ENCODE measurements at regions not wholly inside any gene's neighbourhood (a gene's known extent, or its start where the extent isn't known, plus 50 kb on each side); places are given as distances from the start of the nearest gene placed in this dataset.

GRCh38 chr1:157438146-157438545, 114.2 kb downstream of the FCRL5 start:
- Histone ChIP-seq H3K4me2 (ENCODE audit: low read depth, low read length, poor library complexity, severe bottlenecking) (no peak overlapping the region), H2AFZ (ENCODE audit: low read length) (peak overlapping the region; percentile 78), H3K36me3 (ENCODE audit: insufficient read depth, low read length) (no peaks in the 10 kb centered on the region), H3K4me3 (ENCODE audit: low read length, poor library complexity, severe bottlenecking) (no peak overlapping the region), H3K9ac (ENCODE audit: low read depth, low read length, poor library complexity, severe bottlenecking) (no peak overlapping the region), H4K20me1 (ENCODE audit: insufficient read depth, low read length, poor library complexity, severe bottlenecking) (no peaks in the 10 kb centered on the region), H3K79me2 (ENCODE audit: insufficient read depth, low read length) (no peaks in the 10 kb centered on the region), H3K4me1 (ENCODE audit: insufficient read depth, low read length, poor library complexity, severe bottlenecking) (peaks cover 6% of the 10 kb centered on the region), H3K9me2 (replicated peaks; ENCODE audit: low read depth, low read length) (no peaks in the 10 kb centered on the region), H3F3A (ENCODE audit: low read depth) (no peaks in the 10 kb centered on the region), H3K27me3 (ENCODE audit: insufficient read depth, low read length, poor library complexity, severe bottlenecking) (no peaks in the 10 kb centered on the region), H3K9me3 (ENCODE audit: insufficient read depth, low read depth, low read length) (no peaks in the 10 kb centered on the region)
- TF ChIP-seq CTCF (conservative IDR thresholded peaks at IDR 0.05; ENCODE audit: low read length) (no peak), EZH2phosphoT487 (IDR thresholded peaks at IDR 0.05; ENCODE audit: borderline replicate concordance) (no peak)

GRCh38 chr1:157437296-157437695, 115.0 kb downstream of the FCRL5 start:
- H3K4me1 ChIP-seq (ENCODE audit: insufficient read depth, low read length, poor library complexity, severe bottlenecking): peaks cover 6% of the 10 kb centered on the region
- no peak overlapping the region for H3K4me2 ChIP-seq (ENCODE audit: low read depth, low read length, poor library complexity, severe bottlenecking)
- no peaks in the 10 kb centered on the region for H3K9me3 ChIP-seq (ENCODE audit: insufficient read depth, low read depth, low read length)
- no peak overlapping the region for H3K4me3 ChIP-seq (ENCODE audit: low read length, poor library complexity, severe bottlenecking)
- H3K9ac ChIP-seq (ENCODE audit: low read depth, low read length, poor library complexity, severe bottlenecking): no peak overlapping the region
- H3K36me3 ChIP-seq (ENCODE audit: insufficient read depth, low read length): no peaks in the 10 kb centered on the region
- H3K9me2 ChIP-seq (replicated peaks; ENCODE audit: low read depth, low read length): no peaks in the 10 kb centered on the region
- no peaks in the 10 kb centered on the region for H3K27me3 ChIP-seq (ENCODE audit: insufficient read depth, low read length, poor library complexity, severe bottlenecking)
- no peaks in the 10 kb centered on the region for H3F3A ChIP-seq (ENCODE audit: low read depth)
- H2AFZ ChIP-seq (ENCODE audit: low read length): no peak overlapping the region
- H4K20me1 ChIP-seq (ENCODE audit: insufficient read depth, low read length, poor library complexity, severe bottlenecking): no peaks in the 10 kb centered on the region
- TF ChIP-seq CTCF (conservative IDR thresholded peaks at IDR 0.05; ENCODE audit: low read length) (no peak), EZH2phosphoT487 (IDR thresholded peaks at IDR 0.05; ENCODE audit: borderline replicate concordance) (no peak)
- no peaks in the 10 kb centered on the region for H3K79me2 ChIP-seq (ENCODE audit: insufficient read depth, low read length)

GRCh38 chr1:157431751-157432150, 120.6 kb downstream of the FCRL5 start:
- H3K27me3 ChIP-seq (ENCODE audit: insufficient read depth, low read length, poor library complexity, severe bottlenecking): no peaks in the 10 kb centered on the region
- H3K79me2 ChIP-seq (ENCODE audit: insufficient read depth, low read length): no peaks in the 10 kb centered on the region
- H3K9me3 ChIP-seq (ENCODE audit: insufficient read depth, low read depth, low read length): no peaks in the 10 kb centered on the region
- no peaks in the 10 kb centered on the region for H3F3A ChIP-seq (ENCODE audit: low read depth)
- no peaks in the 10 kb centered on the region for H3K9me2 ChIP-seq (replicated peaks; ENCODE audit: low read depth, low read length)
- H3K4me2 ChIP-seq (ENCODE audit: low read depth, low read length, poor library complexity, severe bottlenecking): no peak overlapping the region
- no peak overlapping the region for H3K9ac ChIP-seq (ENCODE audit: low read depth, low read length, poor library complexity, severe bottlenecking)
- H2AFZ ChIP-seq (ENCODE audit: low read length): no peak overlapping the region
- H3K4me3 ChIP-seq (ENCODE audit: low read length, poor library complexity, severe bottlenecking): no peak overlapping the region
- H4K20me1 ChIP-seq (ENCODE audit: insufficient read depth, low read length, poor library complexity, severe bottlenecking): no peaks in the 10 kb centered on the region
- no peak for TF ChIP-seq CTCF (conservative IDR thresholded peaks at IDR 0.05; ENCODE audit: low read length)
- no peak for TF ChIP-seq EZH2phosphoT487 (IDR thresholded peaks at IDR 0.05; ENCODE audit: borderline replicate concordance)
- H3K4me1 ChIP-seq (ENCODE audit: insufficient read depth, low read length, poor library complexity, severe bottlenecking): no peaks in the 10 kb centered on the region
- H3K36me3 ChIP-seq (ENCODE audit: insufficient read depth, low read length): no peaks in the 10 kb centered on the region

Measured in Loucy (cell line).